ENCODE measurements at regions not wholly inside any gene's neighbourhood (a gene's known extent, or its start where the extent isn't known, plus 50 kb on each side); places are given as distances from the start of the nearest gene placed in this dataset.

GRCh38 chr9:129420721-129421120 is 200.2 kb downstream of the C9orf50 start:
- Histone ChIP-seq H3K4me1 (ENCODE audit: control insufficient read depth, insufficient read depth, low read length) (no peaks in the 10 kb centered on the region), H3K36me3 (ENCODE audit: control insufficient read depth in 2 of 2, insufficient read depth in 1 of 2, low read length in 2 of 2) (no peaks in the 10 kb centered on the region), H3K9me3 (ENCODE audit: control insufficient read depth, insufficient read depth, low read depth, low read length) (no peaks in the 10 kb centered on the region), H3K27ac (ENCODE audit: extremely low read depth, low read depth, low read length) (no peak overlapping the region), H3K4me3 (ENCODE audit: low read depth, low read length) (no peak overlapping the region)
- ChIA-PET POLR2A (no interaction called here), CTCF (interaction anchor here (0.7 kb wide), 1 partner anchor 63 kb away, joined by 3 read pairs; no protein-coding TSS in a partner anchor)
- TF ChIP-seq ZNF768 (tag by site-specific recombination; IDR thresholded peaks at IDR 0.05) (peak; percentile 65; the same call in 1 of the 2 replicates), ZNF184 (tag by site-specific recombination; IDR thresholded peaks at IDR 0.05) (no peak)

GRCh38 chr9:129419382-129419899 is 201.5 kb downstream of the C9orf50 start:
- no peaks in the 10 kb centered on the region for H3K36me3 ChIP-seq (ENCODE audit: control insufficient read depth in 2 of 2, insufficient read depth in 1 of 2, low read length in 2 of 2)
- H3K4me3 ChIP-seq (ENCODE audit: low read depth, low read length): no peak overlapping the region
- no peak overlapping the region for H3K27ac ChIP-seq (ENCODE audit: extremely low read depth, low read depth, low read length)
- TF ChIP-seq ZBTB8A (tag by site-specific recombination; IDR thresholded peaks at IDR 0.05): no peak
- peak; percentile 99 for TF ChIP-seq ZNF23 (tag by site-specific recombination; IDR thresholded peaks at IDR 0.05; ENCODE audit: borderline replicate concordance)
- peak; percentile 92 for TF ChIP-seq ZBTB17 (tag by site-specific recombination; IDR thresholded peaks at IDR 0.05)
- ChIA-PET POLR2A (no interaction called here), CTCF (interaction anchor here (0.7 kb wide), 1 partner anchor 200 kb away, joined by 3 read pairs; no protein-coding TSS in a partner anchor)
- peaks cover under 1% of the 10 kb centered on the region; the same call in 1 of the 2 replicates for H3K4me1 ChIP-seq (ENCODE audit: control insufficient read depth, insufficient read depth, low read length)
- H3K9me3 ChIP-seq (ENCODE audit: control insufficient read depth, insufficient read depth, low read depth, low read length): no peaks in the 10 kb centered on the region

- no peaks in the 10 kb centered on the region for H3K36me3 ChIP-seq (ENCODE audit: control insufficient read depth in 2 of 2, insufficient read depth in 1 of 2, low read length in 2 of 2)
- ChIA-PET POLR2A (no interaction called here), CTCF (interaction anchor here (1.0 kb wide), 1 partner anchor 48 kb away, joined by 3 read pairs; no protein-coding TSS in a partner anchor)
- no peaks in the 10 kb centered on the region for H3K9me3 ChIP-seq (ENCODE audit: control insufficient read depth, insufficient read depth, low read depth, low read length)
- H3K4me3 ChIP-seq (ENCODE audit: low read depth, low read length): no peak overlapping the region
- no peak overlapping the region for H3K27ac ChIP-seq (ENCODE audit: extremely low read depth, low read depth, low read length)
- peaks cover 3% of the 10 kb centered on the region; the same call in 1 of the 2 replicates for H3K4me1 ChIP-seq (ENCODE audit: control insufficient read depth, insufficient read depth, low read length)
- TF ChIP-seq REST (tag by site-specific recombination; IDR thresholded peaks at IDR 0.05) (no peak), RBAK (tag by site-specific recombination; IDR thresholded peaks at IDR 0.05) (no peak), ZNF311 (tag by site-specific recombination; IDR thresholded peaks at IDR 0.05; ENCODE audit: borderline replicate concordance) (no peak), ZNF239 (tag by site-specific recombination; IDR thresholded peaks at IDR 0.05) (no peak), ZNF449 (tag by site-specific recombination; IDR thresholded peaks at IDR 0.05) (no peak), ZNF133 (tag by site-specific recombination; IDR thresholded peaks at IDR 0.05) (no peak), ZSCAN30 (tag by site-specific recombination; IDR thresholded peaks at IDR 0.05) (no peak), ZNF211 (tag by site-specific recombination; IDR thresholded peaks at IDR 0.05; ENCODE audit: low read depth) (no peak), ZNF202 (tag by site-specific recombination; IDR thresholded peaks at IDR 0.05; ENCODE audit: borderline replicate concordance) (no peak), ZBTB10 (tag by site-specific recombination; IDR thresholded peaks at IDR 0.05) (no peak), PRDM4 (tag by site-specific recombination; IDR thresholded peaks at IDR 0.05) (no peak)
Observed at GRCh38 chr9:129418451-129418850, 202.4 kb downstream of the C9orf50 start.
